Ishikawa (cell line): ENCODE measurements at regions not wholly inside any gene's neighbourhood (a gene's known extent, or its start where the extent isn't known, plus 50 kb on each side); places are given as distances from the start of the nearest gene placed in this dataset.

Experiments
- CEBPB ChIP-seq: IDR thresholded peaks from 2 replicates; pipeline ENCODE4 v1.6.1; 2012
- CREB1 ChIP-seq: IDR thresholded peaks from 2 replicates; pipeline ENCODE4 v1.6.1; 2012; ENCODE audit warnings: low read depth
- EGR1 ChIP-seq: IDR thresholded peaks from 2 replicates; pipeline ENCODE4 v1.6.1; 2012
- EP300 ChIP-seq: IDR thresholded peaks from 2 replicates; pipeline ENCODE4 v1.6.1; 2012; ENCODE audit warnings: borderline replicate concordance
- FOXM1 ChIP-seq: IDR thresholded peaks from 2 replicates; pipeline ENCODE4 v1.6.1; 2012; ENCODE audit warnings: low read depth, borderline replicate concordance
- NFIC ChIP-seq: IDR thresholded peaks from 2 replicates; pipeline ENCODE4 v1.6.1; 2012
- RAD21 ChIP-seq: IDR thresholded peaks from 2 replicates; pipeline ENCODE4 v1.6.1; 2012; ENCODE audit warnings: low read depth
- TAF1 ChIP-seq: IDR thresholded peaks from 2 replicates; pipeline ENCODE4 v1.6.1; 2012; ENCODE audit warnings: low read depth, mild to moderate bottlenecking
- TCF12 ChIP-seq: IDR thresholded peaks from 2 replicates; pipeline ENCODE4 v1.6.1; 2012; ENCODE audit warnings: low read depth
- TEAD4 ChIP-seq: IDR thresholded peaks from 2 replicates; pipeline ENCODE4 v1.6.1; 2012
- YY1 ChIP-seq: IDR thresholded peaks from 2 replicates; pipeline ENCODE4 v1.6.1; 2012; ENCODE audit warnings: low read depth
- ZBTB7A ChIP-seq: IDR thresholded peaks from 2 replicates; pipeline ENCODE4 v1.6.1; 2012; ENCODE audit warnings: low read depth
- TF ChIP-seq, protein P1 (sequence below): IDR thresholded peaks from 2 replicates; pipeline ENCODE4 v1.6.1; 2012
- TF ChIP-seq, protein P2 (sequence below): IDR thresholded peaks from 2 replicates; pipeline ENCODE4 v1.6.1; 2012; ENCODE audit warnings: low read depth, mild to moderate bottlenecking
- TF ChIP-seq, protein P3 (sequence below): IDR thresholded peaks from 2 replicates; pipeline ENCODE4 v1.6.1; 2012

DNA sequence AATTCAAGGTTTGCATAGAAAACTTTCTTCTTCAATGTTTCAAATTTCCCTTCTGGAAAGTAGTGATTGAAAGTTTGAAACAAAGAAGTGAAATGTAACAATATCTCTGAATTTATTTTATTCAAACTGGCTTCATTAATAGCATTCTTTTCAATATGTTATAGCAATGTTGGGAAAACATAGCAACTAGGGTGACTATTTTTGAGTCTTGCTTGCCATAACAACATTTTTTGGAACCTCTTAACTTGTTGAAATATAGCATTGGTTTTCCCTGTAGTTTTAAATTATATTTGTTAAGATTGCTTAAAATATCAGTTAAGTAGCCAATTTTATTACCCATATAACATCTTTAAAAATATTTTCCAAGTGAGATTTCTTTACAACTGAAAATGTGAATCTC lies 141.7 kb upstream of the OSR1 start:
- TF ChIP-seq YY1, result no peak
- TF ChIP-seq, protein P1, sequence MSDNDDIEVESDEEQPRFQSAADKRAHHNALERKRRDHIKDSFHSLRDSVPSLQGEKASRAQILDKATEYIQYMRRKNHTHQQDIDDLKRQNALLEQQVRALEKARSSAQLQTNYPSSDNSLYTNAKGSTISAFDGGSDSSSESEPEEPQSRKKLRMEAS, result no peak
- no peak for TF ChIP-seq TEAD4
- TF ChIP-seq, protein P2, sequence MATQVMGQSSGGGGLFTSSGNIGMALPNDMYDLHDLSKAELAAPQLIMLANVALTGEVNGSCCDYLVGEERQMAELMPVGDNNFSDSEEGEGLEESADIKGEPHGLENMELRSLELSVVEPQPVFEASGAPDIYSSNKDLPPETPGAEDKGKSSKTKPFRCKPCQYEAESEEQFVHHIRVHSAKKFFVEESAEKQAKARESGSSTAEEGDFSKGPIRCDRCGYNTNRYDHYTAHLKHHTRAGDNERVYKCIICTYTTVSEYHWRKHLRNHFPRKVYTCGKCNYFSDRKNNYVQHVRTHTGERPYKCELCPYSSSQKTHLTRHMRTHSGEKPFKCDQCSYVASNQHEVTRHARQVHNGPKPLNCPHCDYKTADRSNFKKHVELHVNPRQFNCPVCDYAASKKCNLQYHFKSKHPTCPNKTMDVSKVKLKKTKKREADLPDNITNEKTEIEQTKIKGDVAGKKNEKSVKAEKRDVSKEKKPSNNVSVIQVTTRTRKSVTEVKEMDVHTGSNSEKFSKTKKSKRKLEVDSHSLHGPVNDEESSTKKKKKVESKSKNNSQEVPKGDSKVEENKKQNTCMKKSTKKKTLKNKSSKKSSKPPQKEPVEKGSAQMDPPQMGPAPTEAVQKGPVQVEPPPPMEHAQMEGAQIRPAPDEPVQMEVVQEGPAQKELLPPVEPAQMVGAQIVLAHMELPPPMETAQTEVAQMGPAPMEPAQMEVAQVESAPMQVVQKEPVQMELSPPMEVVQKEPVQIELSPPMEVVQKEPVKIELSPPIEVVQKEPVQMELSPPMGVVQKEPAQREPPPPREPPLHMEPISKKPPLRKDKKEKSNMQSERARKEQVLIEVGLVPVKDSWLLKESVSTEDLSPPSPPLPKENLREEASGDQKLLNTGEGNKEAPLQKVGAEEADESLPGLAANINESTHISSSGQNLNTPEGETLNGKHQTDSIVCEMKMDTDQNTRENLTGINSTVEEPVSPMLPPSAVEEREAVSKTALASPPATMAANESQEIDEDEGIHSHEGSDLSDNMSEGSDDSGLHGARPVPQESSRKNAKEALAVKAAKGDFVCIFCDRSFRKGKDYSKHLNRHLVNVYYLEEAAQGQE, result no peak
- no peak for TF ChIP-seq NFIC
- TF ChIP-seq, protein P3, sequence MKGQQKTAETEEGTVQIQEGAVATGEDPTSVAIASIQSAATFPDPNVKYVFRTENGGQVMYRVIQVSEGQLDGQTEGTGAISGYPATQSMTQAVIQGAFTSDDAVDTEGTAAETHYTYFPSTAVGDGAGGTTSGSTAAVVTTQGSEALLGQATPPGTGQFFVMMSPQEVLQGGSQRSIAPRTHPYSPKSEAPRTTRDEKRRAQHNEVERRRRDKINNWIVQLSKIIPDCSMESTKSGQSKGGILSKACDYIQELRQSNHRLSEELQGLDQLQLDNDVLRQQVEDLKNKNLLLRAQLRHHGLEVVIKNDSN, result no peak
- TF ChIP-seq CEBPB, result no peak
- no peak for TF ChIP-seq RAD21

DNA sequence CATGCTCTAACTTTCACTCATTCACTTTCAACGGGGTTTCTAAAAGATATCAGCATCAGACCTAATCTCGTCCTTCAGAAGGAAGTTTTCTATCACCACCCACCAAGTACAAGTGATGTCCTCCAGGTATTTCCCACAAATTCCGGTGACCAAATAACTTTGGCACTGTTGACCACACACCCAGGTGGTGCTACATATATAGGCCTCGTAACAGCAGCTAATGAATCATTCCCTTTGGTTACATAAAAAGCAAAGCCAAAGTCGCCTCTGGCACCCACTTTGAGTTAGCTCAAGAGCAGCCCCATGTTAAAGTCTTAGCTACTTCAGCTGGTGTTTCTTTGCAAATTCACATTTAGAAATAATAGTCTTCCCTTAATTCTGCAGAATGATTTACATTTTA lies 138.2 kb upstream of the OSR1 start:
- TF ChIP-seq, protein P1, result no peak
- TF ChIP-seq TAF1 (no peak), FOXM1 (no peak), TEAD4 (no peak), NFIC (no peak), CREB1 (no peak), YY1 (no peak), ZBTB7A (no peak), EGR1 (no peak), TCF12 (no peak)
- TF ChIP-seq, protein P3, result no peak

DNA sequence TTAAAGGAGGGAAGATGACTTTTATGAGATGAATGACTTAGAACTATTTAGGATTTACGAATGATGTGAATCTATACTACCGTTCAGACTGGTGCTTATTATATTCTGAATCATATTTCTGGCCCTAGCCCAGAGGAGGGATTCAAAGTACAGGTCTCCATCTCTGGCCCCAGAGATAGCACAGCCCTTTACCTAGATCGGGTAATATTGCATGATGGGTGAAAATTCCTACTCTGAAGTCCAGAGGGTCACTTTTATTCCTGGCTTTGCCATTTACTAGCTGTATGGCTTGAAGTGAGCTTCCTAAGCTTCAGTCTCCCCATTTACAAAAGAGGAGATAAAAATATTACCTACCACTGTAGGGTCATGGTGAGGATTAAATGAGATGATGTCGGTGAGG lies 135.8 kb upstream of the OSR1 start:
- TF ChIP-seq FOXM1, result no peak
- TF ChIP-seq, protein P3, result no peak
- TF ChIP-seq CEBPB, result no peak
- TF ChIP-seq, protein P1, result no peak
- TF ChIP-seq EP300, result no peak
- TF ChIP-seq ZBTB7A, result no peak
- TF ChIP-seq TAF1, result no peak
- no peak for TF ChIP-seq RAD21
- no peak for TF ChIP-seq TCF12
- TF ChIP-seq TEAD4, result no peak
- TF ChIP-seq YY1, result no peak
- no peak for TF ChIP-seq NFIC
- TF ChIP-seq, protein P2, result no peak
- TF ChIP-seq EGR1, result no peak

DNA sequence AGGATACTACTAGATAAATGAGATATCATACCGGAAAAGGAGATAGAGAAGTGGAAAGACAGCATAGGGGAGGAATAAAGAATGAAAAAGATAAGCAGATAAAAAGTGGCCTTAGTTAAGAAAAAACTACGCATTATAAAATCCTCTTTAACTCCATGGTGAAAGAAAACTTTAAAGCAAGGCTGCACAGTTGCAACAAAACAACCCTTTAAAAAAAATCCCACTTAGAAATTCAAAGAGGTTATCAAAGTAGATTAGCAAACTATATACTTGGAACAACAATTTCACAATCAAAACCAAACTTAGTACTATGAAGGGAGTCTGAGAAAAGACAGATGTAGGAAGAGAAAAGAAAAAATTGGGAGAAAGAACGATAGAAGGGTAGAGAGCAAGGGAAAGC lies 133.4 kb upstream of the OSR1 start:
- TF ChIP-seq TCF12, result no peak
- no peak for TF ChIP-seq ZBTB7A
- TF ChIP-seq, protein P3, result no peak
- TF ChIP-seq, protein P1, result no peak
- TF ChIP-seq CEBPB, result no peak
- TF ChIP-seq NFIC, result no peak
- no peak for TF ChIP-seq EP300
- TF ChIP-seq CREB1, result no peak
- TF ChIP-seq TAF1, result no peak
- no peak for TF ChIP-seq EGR1
- TF ChIP-seq, protein P2, result no peak
- no peak for TF ChIP-seq FOXM1
- TF ChIP-seq RAD21, result no peak
- no peak for TF ChIP-seq YY1
- TF ChIP-seq TEAD4, result no peak
